ENCODE measurements at regions not wholly inside any gene's neighbourhood (a gene's known extent, or its start where the extent isn't known, plus 50 kb on each side); places are given as distances from the start of the nearest gene placed in this dataset.

- DNase-seq: no peak
These were observed 389.1 kb downstream of the GRIN2B start for GRCh38 chr12:13592063-13592942.

DNA sequence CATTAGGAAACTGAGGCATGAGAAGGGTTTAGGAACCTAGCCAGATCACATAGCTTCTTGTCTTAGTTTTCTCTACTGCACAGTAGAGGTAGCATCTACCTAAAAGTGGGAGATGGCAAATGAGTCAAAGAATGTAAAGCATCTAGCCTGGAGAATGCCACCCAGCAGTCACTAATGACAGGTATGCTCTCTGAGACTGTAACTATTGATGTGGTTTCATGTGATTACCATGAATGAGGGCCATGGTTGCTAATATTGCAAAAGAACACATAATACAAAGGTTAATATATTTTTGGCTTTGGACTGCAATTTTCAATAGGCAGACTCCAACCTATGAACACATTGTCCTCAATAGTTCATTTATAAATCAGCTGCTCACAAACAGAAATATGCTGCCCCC, 389.9 kb downstream of the GRIN2B start:
- DNase-seq: no peak

GRCh38 chr12:13591059-13591458, 390.3 kb downstream of the GRIN2B start:
- DNase-seq: no peak

DNA sequence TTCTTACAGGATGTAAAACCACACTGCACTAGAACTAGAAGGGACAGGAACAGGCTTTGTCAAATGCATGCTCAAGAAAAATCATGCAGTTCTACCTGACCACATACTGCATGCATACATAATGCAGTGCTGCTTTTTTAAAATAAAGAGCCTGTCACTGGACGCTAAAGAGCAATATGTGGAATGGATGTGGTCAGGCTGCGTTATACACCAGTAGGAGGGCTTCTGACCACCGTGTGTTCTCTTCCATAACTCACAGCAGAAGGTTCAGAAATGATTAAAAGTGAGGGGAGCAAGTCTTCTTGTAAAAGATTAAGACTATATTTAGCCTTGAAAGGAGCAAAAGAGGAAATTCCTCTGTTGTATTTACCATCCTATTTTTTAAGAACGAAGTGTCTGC, 392.0 kb downstream of the EMP1 start:
- DNase-seq: no peak

- DNase-seq: no peak
These were observed 391.3 kb downstream of the EMP1 start for GRCh38 chr12:13587721-13588390.

DNA sequence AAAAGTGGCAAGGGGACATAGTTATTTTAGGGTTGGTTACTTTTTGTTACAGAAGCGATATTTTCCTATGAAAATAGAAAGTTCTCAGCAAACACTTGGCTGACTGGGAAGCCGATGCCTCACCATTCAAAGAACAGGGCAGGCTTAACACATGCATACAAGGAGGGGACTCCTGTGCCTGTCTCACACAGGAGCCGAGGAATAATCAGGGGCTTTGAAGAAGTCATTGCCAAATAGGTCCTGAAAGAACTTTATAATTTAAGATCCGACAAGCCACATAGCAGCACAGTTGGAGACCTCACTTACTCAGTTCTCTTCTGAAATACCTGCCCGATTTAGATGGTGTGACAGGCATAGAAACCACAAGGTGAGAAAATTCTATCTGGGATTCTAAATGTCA, 389.8 kb downstream of the EMP1 start:
- DNase-seq: no peak

DNA sequence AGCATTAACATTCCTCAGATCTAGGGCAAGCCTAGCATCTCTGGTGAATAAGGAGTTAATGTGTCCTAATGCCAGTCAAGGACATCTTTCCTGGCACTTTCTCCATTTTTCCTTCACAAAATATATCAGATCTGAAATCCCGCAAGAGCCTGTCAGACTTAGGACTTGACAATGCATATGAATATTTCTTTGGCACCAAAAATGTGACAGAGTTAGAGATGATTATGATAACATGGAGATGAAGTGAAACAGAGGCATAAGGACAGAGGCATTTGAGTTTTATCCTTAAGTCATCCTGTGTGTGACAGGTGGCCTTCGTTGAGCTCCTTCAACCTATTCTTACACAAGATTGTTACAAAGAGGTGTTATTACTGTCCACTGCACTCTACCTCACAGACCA, 388.0 kb downstream of the EMP1 start:
- DNase-seq: no peak

DNA sequence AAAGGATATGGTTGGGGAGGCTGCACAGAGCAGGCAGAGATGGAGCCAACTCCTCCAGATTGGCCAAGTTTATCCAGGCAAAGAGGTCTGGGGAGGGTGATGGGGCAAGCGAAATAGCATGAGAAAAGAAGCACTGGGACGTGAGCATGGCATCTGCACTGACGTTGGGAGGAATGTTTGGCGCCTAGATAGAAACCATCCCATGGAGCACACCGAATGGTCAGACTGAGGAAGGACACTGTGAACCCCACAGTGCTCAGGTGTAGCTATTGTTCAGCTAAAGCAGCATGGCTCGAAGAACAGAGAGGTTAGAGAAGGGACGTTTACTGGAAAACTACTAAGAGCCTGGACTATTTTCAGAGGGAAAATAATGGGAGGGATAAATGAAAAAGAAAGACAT, 387.1 kb downstream of the EMP1 start:
- DNase-seq: no peak

- no peak for DNase-seq
These were observed 385.9 kb downstream of the EMP1 start for GRCh38 chr12:13582421-13582820.

DNA sequence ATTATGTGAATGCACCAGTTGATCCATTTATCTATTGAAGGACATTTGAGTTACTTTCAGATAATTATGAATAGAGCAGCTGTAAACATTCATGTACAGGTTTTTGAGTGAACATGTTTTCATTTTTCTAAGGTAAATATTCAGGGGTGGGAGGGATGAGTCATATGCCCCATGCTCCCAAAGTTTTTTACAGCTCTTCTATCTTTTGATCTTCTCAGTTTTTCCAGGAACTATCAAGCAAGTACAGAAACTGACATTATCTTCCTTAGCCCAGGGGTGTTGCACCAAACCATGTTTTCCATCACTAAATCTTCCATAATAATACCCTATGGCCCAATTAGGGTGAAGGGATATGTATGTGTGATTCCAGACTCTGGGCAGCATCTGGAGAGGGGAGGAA, 384.5 kb downstream of the EMP1 start:
- DNase-seq: no peak

DNA sequence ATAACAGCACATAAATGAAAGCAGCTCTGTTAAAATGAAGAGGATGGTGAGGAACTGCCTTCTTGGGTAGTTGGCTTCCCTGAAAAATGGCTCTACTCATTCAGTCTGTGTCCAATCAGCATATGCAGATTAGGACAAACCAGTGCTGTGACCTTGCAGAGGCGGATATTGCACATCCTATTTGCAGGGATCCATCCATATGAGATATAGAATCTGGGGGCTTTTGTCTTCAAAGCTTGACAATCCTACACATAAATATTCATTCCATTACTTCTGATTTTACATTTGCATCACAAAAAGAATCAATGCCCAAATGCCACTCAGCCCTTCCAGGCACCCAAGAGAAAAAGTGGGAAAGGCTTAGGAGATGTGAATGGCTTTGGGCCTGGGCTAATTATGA, 383.7 kb downstream of the EMP1 start:
- DNase-seq: no peak

DNA sequence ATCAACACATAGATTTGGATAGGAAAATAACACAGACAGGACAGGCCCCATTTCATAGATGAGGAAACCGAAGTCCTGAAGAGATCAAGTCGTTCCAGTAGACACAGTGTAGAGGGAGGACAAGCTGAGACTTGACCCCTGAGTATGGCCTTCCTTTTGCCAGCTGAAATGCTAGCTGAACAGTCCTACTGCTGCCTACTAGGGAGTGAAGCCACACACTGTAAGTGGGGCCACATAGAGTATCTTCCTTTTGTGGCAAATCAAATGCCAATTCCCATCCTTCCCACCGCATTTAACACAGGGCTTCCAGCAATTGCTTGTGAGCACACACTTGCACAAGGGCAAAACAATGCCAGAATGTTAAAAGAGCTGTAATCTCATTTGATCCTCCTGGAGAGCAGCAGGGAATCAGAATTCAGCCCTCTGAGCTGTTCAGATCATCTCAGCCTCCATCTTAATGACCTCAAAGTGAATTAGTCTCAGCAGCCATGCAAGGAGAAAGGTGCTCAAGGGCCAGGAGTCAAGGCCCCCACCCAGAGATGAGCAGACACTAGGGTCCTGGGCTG, 380.5 kb downstream of the EMP1 start:
- DNase-seq: peak; percentile 5 to 43

DNA sequence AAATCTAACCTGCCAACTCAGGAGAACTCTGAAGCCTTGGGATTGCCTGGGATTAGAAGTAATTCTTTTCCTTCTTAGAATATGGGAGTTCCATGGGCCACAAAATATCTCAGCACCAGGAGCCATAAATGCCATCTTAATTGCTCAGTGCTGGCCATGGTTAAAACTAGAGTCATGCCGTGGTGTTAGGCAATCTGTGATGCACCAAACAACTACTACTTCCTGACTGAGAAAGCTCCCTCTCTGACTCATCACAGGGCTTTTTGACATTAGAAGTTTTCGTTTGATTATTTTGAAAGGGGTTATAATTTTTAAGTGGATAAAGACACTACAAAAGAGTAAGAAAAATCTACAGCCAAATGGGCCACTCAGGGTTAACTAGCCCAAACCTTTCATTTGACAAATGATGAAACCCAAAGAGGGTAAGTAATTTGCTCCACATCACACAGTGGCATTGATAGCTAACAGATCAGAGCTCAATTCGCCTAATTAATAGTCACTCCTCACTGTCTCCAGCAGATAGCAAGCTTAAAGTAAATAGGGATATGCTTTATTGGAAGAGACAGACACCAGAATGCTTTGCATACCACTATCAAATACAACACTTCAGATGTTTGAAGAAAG, 377.3 kb downstream of the EMP1 start:
- no peak for DNase-seq

- no peak for DNase-seq
These were observed 374.5 kb downstream of the EMP1 start for GRCh38 chr12:13571035-13571434.

DNA sequence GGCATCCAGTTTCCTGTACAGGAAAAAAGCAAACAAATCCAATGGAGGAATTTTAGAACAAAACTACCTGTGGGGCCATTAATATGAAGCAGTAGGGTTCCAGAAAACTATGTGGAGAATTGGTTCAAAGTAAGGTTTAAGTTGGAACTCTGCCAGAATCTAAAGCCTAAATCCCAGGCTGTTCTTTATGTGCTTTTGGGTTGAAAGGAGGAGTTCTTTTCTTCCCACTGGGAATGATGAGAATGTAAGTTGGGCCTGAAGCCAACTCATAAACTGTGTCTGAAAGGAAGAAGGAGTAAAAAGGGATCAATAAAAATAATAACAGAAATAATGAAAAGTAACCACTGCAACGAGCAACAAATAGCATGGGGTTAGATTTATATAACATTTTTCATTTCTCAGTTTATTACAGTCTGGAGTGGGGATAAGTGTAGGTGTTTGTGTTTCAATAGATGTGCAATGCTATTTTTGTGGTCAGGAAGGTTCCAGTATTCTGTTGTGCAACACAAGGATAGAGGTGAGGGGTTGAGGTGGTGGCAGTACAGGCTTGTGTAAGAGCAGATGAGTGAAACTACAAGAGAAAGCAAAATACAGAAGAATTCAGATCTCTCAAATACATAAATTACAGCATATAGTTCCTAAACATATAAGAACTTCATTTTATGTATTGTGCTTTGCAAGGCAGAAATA, 373.6 kb downstream of the EMP1 start:
- DNase-seq: no peak

- DNase-seq: no peak
These were observed 369.8 kb downstream of the EMP1 start for GRCh38 chr12:13566292-13566691.

DNA sequence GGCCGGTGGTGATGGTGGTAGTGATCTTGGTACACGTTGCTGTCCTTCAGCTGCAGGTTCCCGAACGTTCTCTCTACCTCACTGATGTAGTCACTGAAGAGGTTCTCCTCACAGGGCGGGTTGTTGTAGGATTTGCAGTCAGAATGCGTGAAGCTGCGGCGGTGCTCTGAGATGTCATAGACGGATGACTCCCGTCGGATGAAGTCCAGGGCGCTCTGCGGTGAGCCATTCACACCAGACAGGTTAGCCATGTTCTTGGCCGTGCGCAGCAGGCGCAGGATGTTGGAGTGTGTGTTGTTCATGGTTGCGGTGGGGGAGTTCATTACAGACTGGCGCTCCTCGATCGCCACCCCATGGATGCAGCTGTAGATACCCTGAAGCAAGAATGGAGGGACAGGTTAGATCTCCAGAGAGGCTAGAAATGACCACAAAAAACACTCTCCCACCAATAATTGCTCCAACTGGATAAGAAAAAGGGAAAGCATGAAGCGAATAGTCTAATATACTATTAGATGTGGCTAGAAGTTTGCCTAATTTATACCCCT, 367.8 kb downstream of the EMP1 start:
- DNase-seq: no peak

DNA sequence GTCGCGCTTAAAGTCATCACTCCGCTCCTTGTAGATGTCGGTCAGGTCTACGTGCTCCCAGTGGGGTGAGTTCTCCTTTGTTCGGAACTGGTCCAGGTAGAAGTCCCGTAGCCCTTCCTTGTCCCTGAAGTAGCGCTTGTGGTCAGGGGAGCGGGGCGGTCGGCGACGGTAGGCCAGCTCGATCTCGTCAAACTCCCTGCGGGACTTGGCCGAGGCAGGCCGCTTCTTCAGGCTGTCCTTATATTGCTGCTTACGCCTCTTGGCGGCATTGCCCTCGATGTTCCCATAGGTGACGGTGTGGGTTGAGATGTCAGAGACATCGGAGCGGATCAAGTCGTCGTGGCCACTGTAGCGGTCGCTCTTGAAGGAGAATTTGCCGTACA, 367.2 kb downstream of the EMP1 start:
- DNase-seq: no peak

DNA sequence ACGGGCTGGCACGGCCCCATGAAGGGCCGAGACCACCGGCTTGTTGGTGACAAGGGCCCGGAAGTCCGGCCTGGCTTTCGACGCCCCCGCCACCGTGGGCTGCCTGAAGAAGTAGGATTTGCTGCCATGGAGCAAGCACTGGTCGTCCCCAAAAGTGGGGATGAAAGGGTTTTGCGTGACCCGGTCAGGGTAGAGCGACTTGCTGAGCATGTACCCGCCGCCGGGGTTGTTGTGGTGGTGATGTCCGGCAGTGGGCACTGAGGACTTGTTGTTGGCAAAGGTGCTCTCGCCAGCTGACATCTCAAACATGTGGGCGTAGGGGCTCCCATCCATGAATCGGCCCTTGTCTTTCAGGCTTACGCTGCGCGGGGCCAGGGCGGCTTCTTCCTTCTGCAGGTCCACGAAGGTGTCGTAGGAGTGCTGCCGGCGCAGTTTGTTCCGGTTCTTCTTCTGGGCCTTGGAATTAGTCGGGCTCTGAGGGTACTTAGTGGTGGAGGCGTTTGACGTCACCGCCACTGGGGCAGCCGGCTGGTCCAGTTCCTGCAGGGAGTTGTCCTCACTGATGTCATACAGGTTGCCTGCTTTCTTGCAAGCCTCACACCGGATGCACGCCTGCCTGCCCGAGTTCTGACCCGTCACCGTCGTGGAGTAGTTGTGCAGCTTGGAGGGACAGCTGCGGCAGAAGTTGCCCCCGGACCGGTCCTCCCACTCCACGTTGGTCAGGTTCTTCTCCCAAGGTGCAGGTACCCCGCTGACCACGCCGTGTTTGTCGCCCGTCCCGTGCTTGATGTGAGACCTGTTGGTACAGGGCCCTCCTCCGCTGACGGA, 366.6 kb downstream of the EMP1 start:
- no peak for DNase-seq

DNA sequence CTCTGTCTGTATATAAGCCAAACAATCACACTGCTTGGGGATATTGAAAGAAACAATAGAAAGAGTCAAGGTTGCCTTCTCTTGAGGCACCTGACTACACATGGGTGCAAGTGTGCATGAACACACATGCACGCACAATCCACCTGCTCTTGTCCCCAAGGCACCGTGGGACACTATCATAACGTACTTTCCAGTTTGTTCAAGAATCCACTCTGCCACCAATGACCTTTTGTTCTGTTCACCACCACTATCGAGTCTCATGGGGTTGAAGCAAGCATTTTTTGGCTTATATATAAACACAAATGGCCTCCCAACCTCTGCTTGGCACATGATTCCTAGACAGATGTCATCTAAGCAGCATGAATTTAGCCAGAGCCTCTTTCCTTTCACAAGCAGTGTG, 365.4 kb downstream of the EMP1 start:
- no peak for DNase-seq

GRCh38 chr12:13559318-13559978, 362.9 kb downstream of the EMP1 start:
- DNase-seq: no peak

Measured in NCI-H524 (cell line).